ENCODE measurements at regions not wholly inside any gene's neighbourhood (a gene's known extent, or its start where the extent isn't known, plus 50 kb on each side); places are given as distances from the start of the nearest gene placed in this dataset.

DNA sequence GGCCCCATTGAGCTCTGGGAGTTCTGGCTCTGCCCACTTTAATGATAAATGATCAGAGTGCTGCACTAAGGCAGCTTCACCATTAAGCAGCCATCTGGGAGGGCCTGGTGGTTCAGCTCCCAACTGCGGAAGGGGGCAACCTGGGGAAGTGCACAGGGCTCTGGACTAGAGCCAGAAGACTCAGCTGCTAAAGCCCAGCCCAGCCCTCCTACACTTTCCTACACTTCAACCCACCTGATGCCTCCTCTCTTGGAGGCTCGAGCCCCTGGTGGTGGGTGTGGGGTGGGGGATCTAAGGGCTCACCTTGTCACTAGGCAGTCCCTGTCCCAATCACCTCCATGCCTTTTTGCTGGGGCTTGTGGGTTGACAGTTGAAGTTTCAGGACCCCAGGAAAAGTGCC, 60.6 kb upstream of the ANTXRL start:
- TF ChIP-seq, protein P1, sequence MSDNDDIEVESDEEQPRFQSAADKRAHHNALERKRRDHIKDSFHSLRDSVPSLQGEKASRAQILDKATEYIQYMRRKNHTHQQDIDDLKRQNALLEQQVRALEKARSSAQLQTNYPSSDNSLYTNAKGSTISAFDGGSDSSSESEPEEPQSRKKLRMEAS (IDR thresholded peaks at IDR 0.05): no peak
- TF ChIP-seq NFIC (IDR thresholded peaks at IDR 0.05) (no peak), FOXM1 (IDR thresholded peaks at IDR 0.05; ENCODE audit: borderline replicate concordance, low read depth) (no peak), TCF12 (IDR thresholded peaks at IDR 0.05; ENCODE audit: low read depth) (no peak), CREB1 (IDR thresholded peaks at IDR 0.05; ENCODE audit: low read depth) (no peak), EGR1 (IDR thresholded peaks at IDR 0.05) (no peak), CEBPB (IDR thresholded peaks at IDR 0.05) (no peak), RAD21 (IDR thresholded peaks at IDR 0.05; ENCODE audit: low read depth) (no peak), EP300 (IDR thresholded peaks at IDR 0.05; ENCODE audit: borderline replicate concordance) (no peak), USF1 (IDR thresholded peaks at IDR 0.05) (no peak), TAF1 (IDR thresholded peaks at IDR 0.05; ENCODE audit: low read depth) (no peak), REST (IDR thresholded peaks at IDR 0.05; ENCODE audit: low read depth) (no peak), ZBTB7A (IDR thresholded peaks at IDR 0.05; ENCODE audit: low read depth) (no peak), YY1 (IDR thresholded peaks at IDR 0.05; ENCODE audit: low read depth) (no peak)

GRCh38 chr10:46226900-46227558, 59.8 kb upstream of the ANTXRL start:
- TF ChIP-seq USF1 (IDR thresholded peaks at IDR 0.05) (no peak), CREB1 (IDR thresholded peaks at IDR 0.05; ENCODE audit: low read depth) (no peak), REST (IDR thresholded peaks at IDR 0.05; ENCODE audit: low read depth) (no peak), YY1 (IDR thresholded peaks at IDR 0.05; ENCODE audit: low read depth) (no peak), RAD21 (IDR thresholded peaks at IDR 0.05; ENCODE audit: low read depth) (no peak), CEBPB (IDR thresholded peaks at IDR 0.05) (no peak), EP300 (IDR thresholded peaks at IDR 0.05; ENCODE audit: borderline replicate concordance) (no peak), TAF1 (IDR thresholded peaks at IDR 0.05; ENCODE audit: low read depth) (no peak), TCF12 (IDR thresholded peaks at IDR 0.05; ENCODE audit: low read depth) (no peak), FOXM1 (IDR thresholded peaks at IDR 0.05; ENCODE audit: borderline replicate concordance, low read depth) (no peak), NFIC (IDR thresholded peaks at IDR 0.05) (no peak)
- TF ChIP-seq, protein P1 (IDR thresholded peaks at IDR 0.05): no peak

- TF ChIP-seq EGR1 (IDR thresholded peaks at IDR 0.05): no peak
- TF ChIP-seq YY1 (IDR thresholded peaks at IDR 0.05; ENCODE audit: low read depth): no peak
- no peak for TF ChIP-seq CREB1 (IDR thresholded peaks at IDR 0.05; ENCODE audit: low read depth)
- TF ChIP-seq, protein P1 (IDR thresholded peaks at IDR 0.05): no peak
- TF ChIP-seq EP300 (IDR thresholded peaks at IDR 0.05; ENCODE audit: borderline replicate concordance): no peak
- TF ChIP-seq TAF1 (IDR thresholded peaks at IDR 0.05; ENCODE audit: low read depth): no peak
Observed at GRCh38 chr10:46227571-46227935, 59.2 kb upstream of the ANTXRL start.

DNA sequence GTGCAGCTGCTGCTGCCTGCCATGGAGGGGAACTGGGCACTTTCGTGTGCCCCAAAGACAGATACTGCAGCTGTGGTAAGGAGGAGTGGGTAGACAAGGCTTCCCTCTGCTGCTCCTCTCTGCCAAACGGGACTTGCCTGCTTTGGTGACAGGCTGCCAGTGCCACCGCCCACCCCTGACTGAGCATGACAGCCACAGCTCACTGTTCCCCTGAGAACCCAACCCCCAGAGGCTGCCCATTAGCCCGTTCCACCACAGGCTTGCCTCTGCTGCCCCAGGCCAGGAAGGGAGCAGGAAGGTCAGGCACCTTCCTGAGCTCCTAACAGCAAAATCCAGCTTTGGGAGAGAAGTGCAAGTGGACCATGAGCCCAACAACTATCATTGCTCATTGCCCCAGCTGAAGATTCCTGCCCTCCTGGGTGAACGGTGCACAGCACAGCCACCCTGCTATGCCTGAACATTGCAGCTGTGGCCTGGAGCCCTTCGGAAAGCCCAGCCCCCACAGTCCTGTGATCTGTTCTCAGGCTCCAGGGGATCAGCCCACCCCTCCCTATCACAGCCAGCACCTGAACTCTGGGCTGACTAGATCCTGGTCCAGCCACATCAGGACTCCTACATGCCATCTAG, 58.7 kb upstream of the ANTXRL start:
- TF ChIP-seq CEBPB (IDR thresholded peaks at IDR 0.05): no peak

- TF ChIP-seq EP300 (IDR thresholded peaks at IDR 0.05; ENCODE audit: borderline replicate concordance) (no peak), FOXM1 (IDR thresholded peaks at IDR 0.05; ENCODE audit: borderline replicate concordance, low read depth) (no peak), EGR1 (IDR thresholded peaks at IDR 0.05) (no peak), TEAD4 (IDR thresholded peaks at IDR 0.05) (no peak), CEBPB (IDR thresholded peaks at IDR 0.05) (no peak), CREB1 (IDR thresholded peaks at IDR 0.05; ENCODE audit: low read depth) (no peak), YY1 (IDR thresholded peaks at IDR 0.05; ENCODE audit: low read depth) (0 out of 2 replicates have a peak, but pooled peaks have one; percentile 46), TAF1 (IDR thresholded peaks at IDR 0.05; ENCODE audit: low read depth) (no peak), ZBTB7A (IDR thresholded peaks at IDR 0.05; ENCODE audit: low read depth) (peak; percentile 58), USF1 (IDR thresholded peaks at IDR 0.05) (no peak), NFIC (IDR thresholded peaks at IDR 0.05) (no peak), REST (IDR thresholded peaks at IDR 0.05; ENCODE audit: low read depth) (no peak), TCF12 (IDR thresholded peaks at IDR 0.05; ENCODE audit: low read depth) (no peak), RAD21 (IDR thresholded peaks at IDR 0.05; ENCODE audit: low read depth) (peak; percentile 97)
- TF ChIP-seq, protein P1 (IDR thresholded peaks at IDR 0.05): peak; percentile 43; the same call in 1 of the 2 replicates
Observed at GRCh38 chr10:46228563-46229071, 58.2 kb upstream of the ANTXRL start.
